ENCODE measurements at regions not wholly inside any gene's neighbourhood (a gene's known extent, or its start where the extent isn't known, plus 50 kb on each side); places are given as distances from the start of the nearest gene placed in this dataset.

DNA sequence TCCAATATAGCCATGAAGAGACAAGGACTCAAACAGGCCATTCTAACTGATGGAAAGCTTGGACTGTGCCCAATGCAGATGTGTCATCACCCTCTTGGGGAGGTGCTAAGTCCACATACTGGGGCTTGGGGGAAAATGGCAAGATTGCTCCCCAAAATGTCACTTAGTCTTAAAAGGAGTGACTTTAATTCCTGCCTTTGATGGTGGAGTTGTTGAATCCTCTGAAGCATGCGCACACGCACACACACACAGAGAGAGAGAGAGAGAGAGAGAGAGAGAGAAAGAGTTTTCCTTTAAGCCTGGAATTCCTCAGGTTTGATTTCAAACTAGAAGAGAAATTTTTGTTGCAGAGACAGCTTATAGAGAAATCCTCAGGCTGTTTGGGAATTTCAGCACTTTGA is 161.9 kb upstream of the GAS1 start:
- no peak for TF ChIP-seq EZH2 (IDR thresholded peaks at IDR 0.05; ENCODE audit: borderline replicate concordance)
- TF ChIP-seq, protein P1, sequence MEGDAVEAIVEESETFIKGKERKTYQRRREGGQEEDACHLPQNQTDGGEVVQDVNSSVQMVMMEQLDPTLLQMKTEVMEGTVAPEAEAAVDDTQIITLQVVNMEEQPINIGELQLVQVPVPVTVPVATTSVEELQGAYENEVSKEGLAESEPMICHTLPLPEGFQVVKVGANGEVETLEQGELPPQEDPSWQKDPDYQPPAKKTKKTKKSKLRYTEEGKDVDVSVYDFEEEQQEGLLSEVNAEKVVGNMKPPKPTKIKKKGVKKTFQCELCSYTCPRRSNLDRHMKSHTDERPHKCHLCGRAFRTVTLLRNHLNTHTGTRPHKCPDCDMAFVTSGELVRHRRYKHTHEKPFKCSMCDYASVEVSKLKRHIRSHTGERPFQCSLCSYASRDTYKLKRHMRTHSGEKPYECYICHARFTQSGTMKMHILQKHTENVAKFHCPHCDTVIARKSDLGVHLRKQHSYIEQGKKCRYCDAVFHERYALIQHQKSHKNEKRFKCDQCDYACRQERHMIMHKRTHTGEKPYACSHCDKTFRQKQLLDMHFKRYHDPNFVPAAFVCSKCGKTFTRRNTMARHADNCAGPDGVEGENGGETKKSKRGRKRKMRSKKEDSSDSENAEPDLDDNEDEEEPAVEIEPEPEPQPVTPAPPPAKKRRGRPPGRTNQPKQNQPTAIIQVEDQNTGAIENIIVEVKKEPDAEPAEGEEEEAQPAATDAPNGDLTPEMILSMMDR (IDR thresholded peaks at IDR 0.05; ENCODE audit: poor library complexity), result no peak
